ENCODE measurements at regions not wholly inside any gene's neighbourhood (a gene's known extent, or its start where the extent isn't known, plus 50 kb on each side); places are given as distances from the start of the nearest gene placed in this dataset.
"Not testable (repeated sequence)": the region's sequence is repeated elsewhere in the genome, so short reads cannot be mapped to it uniquely, and the experiment has no call there.

GRCh38 chr13:19123502-19123901 lies 58.1 kb downstream of the TUBA3C start:
- Histone ChIP-seq H3K9me3 (ENCODE audit: control insufficient read depth, insufficient read depth, low read depth, low read length) (no peaks in the 10 kb centered on the region), H3K4me1 (ENCODE audit: control insufficient read depth, insufficient read depth, low read length) (no peaks in the 10 kb centered on the region), H3K27me3 (ENCODE audit: control insufficient read depth, insufficient read depth, low read length) (no peaks in the 10 kb centered on the region), H3K4me3 (ENCODE audit: low read depth in 2 of 2, low read length in 2 of 2) (no peak overlapping the region), H3K36me3 (ENCODE audit: control insufficient read depth, insufficient read depth, low read length) (no peaks in the 10 kb centered on the region), H3K27ac (ENCODE audit: low read length) (no peak overlapping the region)
- in situ Hi-C loops (cut with HindIII; ENCODE audit: low pct_unique_long_range_greater_than_20kb, low sequenced_read_pairs) (no loop called here), intact Hi-C loops (cut with micrococcal nuclease; ENCODE audit: unreplicated experiment) (no loop called here)
- no TSS peak for BruUV-seq (replicated peaks)
- ATAC-seq (no peak), DNase-seq (ENCODE audit: low read depth, low spot score) (no peak)
- ChIA-PET CTCF (no interaction called here), POLR2A (no interaction called here)
- TF ChIP-seq POLR2AphosphoS5 (IDR thresholded peaks at IDR 0.05; ENCODE audit: low read depth, low read length) (no peak), SIN3A (IDR thresholded peaks at IDR 0.05; ENCODE audit: borderline replicate concordance, insufficient read depth, low read depth, low read length) (no peak), CTCF (IDR thresholded peaks at IDR 0.05) (no peak), TCF7L2 (IDR thresholded peaks at IDR 0.05; ENCODE audit: low read depth, low read length) (no peak), REST (IDR thresholded peaks at IDR 0.05; ENCODE audit: insufficient read depth in 1 of 2, low read depth in 2 of 2, low read length in 1 of 2) (no peak)

GRCh38 chr13:19117913-19118739 lies 63.5 kb downstream of the TUBA3C start:
- no peak for TF ChIP-seq CTCF (IDR thresholded peaks at IDR 0.05)
- TF ChIP-seq TCF7L2 (IDR thresholded peaks at IDR 0.05; ENCODE audit: low read depth, low read length) = no peak
- no peak for DNase-seq (ENCODE audit: low read depth, low spot score)
- in situ Hi-C loops (cut with HindIII; ENCODE audit: low pct_unique_long_range_greater_than_20kb, low sequenced_read_pairs) (no loop called here), intact Hi-C loops (cut with micrococcal nuclease; ENCODE audit: unreplicated experiment) (no loop called here)
- Histone ChIP-seq H3K9me3 (ENCODE audit: control insufficient read depth, insufficient read depth, low read depth, low read length) (no peaks in the 10 kb centered on the region), H3K4me3 (ENCODE audit: low read depth in 2 of 2, low read length in 2 of 2) (no peak overlapping the region), H3K36me3 (ENCODE audit: control insufficient read depth, insufficient read depth, low read length) (no peaks in the 10 kb centered on the region), H3K4me1 (ENCODE audit: control insufficient read depth, insufficient read depth, low read length) (no peaks in the 10 kb centered on the region), H3K27me3 (ENCODE audit: control insufficient read depth, insufficient read depth, low read length) (no peaks in the 10 kb centered on the region), H3K27ac (ENCODE audit: low read length) (no peak overlapping the region)
- ChIA-PET CTCF (no interaction called here), POLR2A (no interaction called here)
- ATAC-seq = no peak
- no TSS peak for BruUV-seq (replicated peaks)

- BruUV-seq (replicated peaks); POLR2A ChIA-PET: not testable (repeated sequence)
These were observed 72.4 kb downstream of the TUBA3C start for GRCh38 chr13:19109225-19109624.

More at GRCh38 chr13:19109225-19109624, 72.4 kb downstream of the TUBA3C start:
- H3K27ac ChIP-seq (ENCODE audit: low read length); H3K36me3 ChIP-seq (ENCODE audit: control insufficient read depth, insufficient read depth, low read length); H3K4me3 ChIP-seq (ENCODE audit: low read depth in 2 of 2, low read length in 2 of 2); CTCF ChIA-PET; ATAC-seq; DNase-seq (ENCODE audit: low read depth, low spot score); H3K9me3 ChIP-seq (ENCODE audit: control insufficient read depth, insufficient read depth, low read depth, low read length); intact Hi-C loops (cut with micrococcal nuclease; ENCODE audit: unreplicated experiment); H3K4me1 ChIP-seq (ENCODE audit: control insufficient read depth, insufficient read depth, low read length); H3K27me3 ChIP-seq (ENCODE audit: control insufficient read depth, insufficient read depth, low read length); in situ Hi-C loops (cut with HindIII; ENCODE audit: low pct_unique_long_range_greater_than_20kb, low sequenced_read_pairs): not testable (repeated sequence)
